Duodenal mucosa (tissue), 2 donors: ENCODE measurements at regions not wholly inside any gene's neighbourhood (a gene's known extent, or its start where the extent isn't known, plus 50 kb on each side); places are given as distances from the start of the nearest gene placed in this dataset.

ENCODE experiments used
- H3K27ac ChIP-seq: one replicate; pipeline ENCODE4 v1.7.0; 2013; ENCODE audit warnings: low read depth, low read length
- H3K27me3 ChIP-seq, 2 donors: one replicate each; pipeline ENCODE4 v1.7.0; 2013; ENCODE audit warnings: low read length in 2 of 2, control low read depth in 1 of 2; ENCODE audit not compliant: insufficient read depth in 2 of 2, control insufficient read depth in 1 of 2
- H3K36me3 ChIP-seq, 2 donors: one replicate each; pipeline ENCODE4 v1.7.0; 2013; ENCODE audit warnings: low read length in 2 of 2, control low read depth in 1 of 2; ENCODE audit not compliant: insufficient read depth in 2 of 2, control insufficient read depth in 1 of 2
- H3K4me1 ChIP-seq, 2 donors: one replicate each; pipeline ENCODE4 v1.7.0; 2013; ENCODE audit warnings: low read length in 2 of 2, control low read depth in 1 of 2; ENCODE audit not compliant: insufficient read depth in 2 of 2, control insufficient read depth in 1 of 2
- H3K4me3 ChIP-seq, 2 donors: one replicate each; pipeline ENCODE4 v1.7.0; 2013; ENCODE audit warnings: low read length in 2 of 2, low read depth in 1 of 2
- H3K9ac ChIP-seq, 2 donors: one replicate each; pipeline ENCODE4 v1.7.0; 2013; ENCODE audit warnings: low read length in 2 of 2, low read depth in 1 of 2
- H3K9me3 ChIP-seq, 2 donors: one replicate each; pipeline ENCODE4 v1.7.0; 2013; ENCODE audit warnings: low read length in 2 of 2, control low read depth in 1 of 2; ENCODE audit not compliant: control insufficient read depth in 1 of 2

DNA sequence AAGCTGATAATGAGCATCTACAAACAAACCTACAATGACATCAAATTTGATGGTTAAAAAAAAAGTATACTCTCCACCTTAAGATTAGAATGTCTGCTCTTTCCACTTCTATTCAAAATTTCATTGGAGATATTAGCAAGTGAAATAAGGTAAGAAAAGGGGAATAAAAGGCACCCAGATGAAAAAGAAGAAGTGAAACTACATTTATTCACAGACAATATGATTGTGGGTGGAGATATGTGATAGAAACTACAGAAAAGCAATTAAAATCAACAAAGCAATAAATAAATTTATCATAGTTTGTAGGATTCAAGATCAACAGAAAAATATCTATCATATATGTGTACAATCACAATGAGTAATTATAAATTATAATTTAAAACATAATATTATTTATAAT lies 395.1 kb upstream of the CCNH start:
- no peaks in the 10 kb centered on the region for H3K4me1 ChIP-seq

DNA sequence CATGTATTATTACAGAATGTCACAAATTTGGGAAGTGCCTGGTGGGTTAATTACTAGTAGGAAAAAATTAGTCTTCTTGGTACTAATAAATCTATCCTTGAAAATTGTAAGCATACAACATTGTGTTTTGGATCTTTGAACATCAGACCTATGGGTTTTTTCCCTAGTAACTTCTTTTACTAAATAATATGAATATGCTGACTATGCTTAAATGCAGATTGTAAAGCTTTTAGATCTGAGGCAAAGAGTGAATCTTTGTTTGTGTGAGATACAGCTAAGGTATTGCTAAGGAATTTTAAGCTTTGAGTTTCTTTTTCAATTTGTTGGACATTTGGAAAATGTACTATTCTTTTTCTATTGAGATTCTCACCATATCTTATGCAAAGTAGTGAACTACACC lies 390.6 kb upstream of the CCNH start:
- no peak overlapping the region for H3K9ac ChIP-seq
- no peak overlapping the region for H3K27ac ChIP-seq
- no peaks in the 10 kb centered on the region for H3K27me3 ChIP-seq
- H3K4me3 ChIP-seq = no peak overlapping the region
- H3K36me3 ChIP-seq = no peaks in the 10 kb centered on the region
- H3K9me3 ChIP-seq = no peaks in the 10 kb centered on the region
- H3K4me1 ChIP-seq = no peaks in the 10 kb centered on the region

More for the DNA sequence above, 395.1 kb upstream of the CCNH start:
- Histone ChIP-seq H3K9ac (no peak overlapping the region), H3K4me3 (no peak overlapping the region), H3K27ac (no peak overlapping the region), H3K36me3 (no peaks in the 10 kb centered on the region), H3K27me3 (no peaks in the 10 kb centered on the region), H3K9me3 (no peaks in the 10 kb centered on the region)

- no peaks in the 10 kb centered on the region for H3K4me1 ChIP-seq
- no peak overlapping the region for H3K9ac ChIP-seq
- H3K4me3 ChIP-seq = no peak overlapping the region
- H3K27ac ChIP-seq = no peak overlapping the region
- no peaks in the 10 kb centered on the region for H3K36me3 ChIP-seq
- no peaks in the 10 kb centered on the region for H3K27me3 ChIP-seq
- no peaks in the 10 kb centered on the region for H3K9me3 ChIP-seq
Observed at GRCh38 chr5:87791869-87792268, 379.1 kb upstream of the CCNH start.

- H3K27ac ChIP-seq = no peak overlapping the region
- H3K9me3 ChIP-seq = no peaks in the 10 kb centered on the region
- H3K4me1 ChIP-seq = no peaks in the 10 kb centered on the region
- H3K27me3 ChIP-seq = no peaks in the 10 kb centered on the region
- H3K4me3 ChIP-seq = no peak overlapping the region
- H3K36me3 ChIP-seq = no peaks in the 10 kb centered on the region
- no peak overlapping the region for H3K9ac ChIP-seq
Observed at GRCh38 chr5:87788416-87788815, 375.7 kb upstream of the CCNH start.

- no peaks in the 10 kb centered on the region for H3K9me3 ChIP-seq
- no peak overlapping the region for H3K9ac ChIP-seq
- no peak overlapping the region for H3K4me3 ChIP-seq
- H3K27me3 ChIP-seq = peaks cover 0 to 2% of the 10 kb centered on the region in 2 donors
- H3K4me1 ChIP-seq = no peaks in the 10 kb centered on the region
- no peak overlapping the region for H3K27ac ChIP-seq
- H3K36me3 ChIP-seq = no peaks in the 10 kb centered on the region
Observed at GRCh38 chr5:87787625-87788256, 375.0 kb upstream of the CCNH start.

- Histone ChIP-seq H3K27ac (no peak overlapping the region), H3K36me3 (no peaks in the 10 kb centered on the region), H3K4me1 (no peaks in the 10 kb centered on the region), H3K27me3 (peaks cover 0 to 5% of the 10 kb centered on the region in 2 donors), H3K9ac (no peak overlapping the region), H3K9me3 (no peaks in the 10 kb centered on the region), H3K4me3 (no peak overlapping the region)
Observed at GRCh38 chr5:87787086-87787485, 374.4 kb upstream of the CCNH start.

- H3K27me3 ChIP-seq = peaks cover 0 to 5% of the 10 kb centered on the region in 2 donors
- no peak overlapping the region for H3K4me3 ChIP-seq
- H3K4me1 ChIP-seq = no peaks in the 10 kb centered on the region
- no peak overlapping the region for H3K9ac ChIP-seq
- no peak overlapping the region for H3K27ac ChIP-seq
- H3K9me3 ChIP-seq = no peaks in the 10 kb centered on the region
- H3K36me3 ChIP-seq = no peaks in the 10 kb centered on the region
Observed at GRCh38 chr5:87786471-87786870, 373.7 kb upstream of the CCNH start.

- no peaks in the 10 kb centered on the region for H3K36me3 ChIP-seq
- H3K9ac ChIP-seq = no peak overlapping the region
- H3K4me1 ChIP-seq = no peaks in the 10 kb centered on the region
- no peaks in the 10 kb centered on the region for H3K9me3 ChIP-seq
- no peak overlapping the region for H3K4me3 ChIP-seq
- peaks cover 0 to 5% of the 10 kb centered on the region in 2 donors for H3K27me3 ChIP-seq
- no peak overlapping the region for H3K27ac ChIP-seq
Observed at GRCh38 chr5:87785554-87786335, 373.0 kb upstream of the CCNH start.

- Histone ChIP-seq H3K9me3 (no peaks in the 10 kb centered on the region), H3K9ac (no peak overlapping the region), H3K27me3 (peaks cover 0 to 5% of the 10 kb centered on the region in 2 donors), H3K36me3 (no peaks in the 10 kb centered on the region), H3K27ac (no peak overlapping the region), H3K4me1 (no peaks in the 10 kb centered on the region), H3K4me3 (no peak overlapping the region)
Observed at GRCh38 chr5:87784879-87785495, 372.3 kb upstream of the CCNH start.

GRCh38 chr5:87784311-87784710 lies 371.6 kb upstream of the CCNH start:
- H3K36me3 ChIP-seq = no peaks in the 10 kb centered on the region
- H3K27ac ChIP-seq = no peak overlapping the region
- no peak overlapping the region for H3K9ac ChIP-seq
- no peaks in the 10 kb centered on the region for H3K4me1 ChIP-seq
- H3K27me3 ChIP-seq = peaks cover 0 to 5% of the 10 kb centered on the region in 2 donors
- no peak overlapping the region for H3K4me3 ChIP-seq
- H3K9me3 ChIP-seq = no peaks in the 10 kb centered on the region
